Urinary bladder (tissue), 3 donors: ENCODE measurements at regions not wholly inside any gene's neighbourhood (a gene's known extent, or its start where the extent isn't known, plus 50 kb on each side); places are given as distances from the start of the nearest gene placed in this dataset.
"Not testable (repeated sequence)": the region's sequence is repeated elsewhere in the genome, so short reads cannot be mapped to it uniquely, and the experiment has no call there.

ENCODE experiments used
- DNase-seq: peaks from one replicate; pipeline ENCODE4 v3.0.0-alpha.2; 2015; ENCODE audit errors: extremely low spot score
- H3K27ac ChIP-seq: one replicate; pipeline ENCODE4 v1.5.1; 2013; ENCODE audit warnings: low read depth, mild to moderate bottlenecking, moderate library complexity
- H3K36me3 ChIP-seq: one replicate; pipeline ENCODE4 v1.6.1; 2013; ENCODE audit warnings: mild to moderate bottlenecking, moderate library complexity; ENCODE audit not compliant: insufficient read depth
- H3K4me1 ChIP-seq: one replicate; pipeline ENCODE4 v1.6.1; 2013; ENCODE audit warnings: mild to moderate bottlenecking, moderate library complexity; ENCODE audit not compliant: insufficient read depth
- H3K4me3 ChIP-seq: one replicate; pipeline ENCODE4 v1.5.1; 2013; ENCODE audit warnings: low read depth, low read length
- WGBS: extraction: QIAGEN DNeasy Blood & Tissue Kit; methylation state at CpG from one replicate; pipeline ENCODE4 v1.1.7; 2013; 5-methylcytosine and 5-hydroxymethylcytosine counted together
- donor health status: healthy with polysubstance abuse.
- donor health status: healthy.

DNA sequence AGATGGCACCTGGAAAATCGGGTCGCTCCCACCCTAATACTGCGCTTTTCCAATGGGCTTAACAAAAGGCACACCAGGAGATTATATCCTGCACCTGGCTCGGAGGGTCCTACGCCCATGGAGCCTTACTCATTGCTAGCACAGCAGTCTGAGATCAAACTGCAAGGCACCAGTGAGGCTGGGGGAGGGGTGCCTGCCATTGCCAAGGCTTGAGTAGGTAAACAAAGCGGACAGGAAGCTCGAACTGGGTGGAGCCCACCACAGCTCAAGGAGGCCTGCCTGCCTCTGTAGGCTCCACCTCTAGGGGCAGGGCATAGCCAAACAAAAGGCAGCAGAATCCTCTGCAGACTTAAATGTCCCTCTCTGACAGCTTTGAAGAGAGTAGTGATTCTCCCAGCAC, 814.8 kb downstream of the SEMA5A start:
- DNase-seq, H3K27ac ChIP-seq, H3K4me3 ChIP-seq, H3K4me1 ChIP-seq, H3K36me3 ChIP-seq: not testable (repeated sequence)
- 94% methylated on average over 7 of the region's 7 CpGs for WGBS

DNA sequence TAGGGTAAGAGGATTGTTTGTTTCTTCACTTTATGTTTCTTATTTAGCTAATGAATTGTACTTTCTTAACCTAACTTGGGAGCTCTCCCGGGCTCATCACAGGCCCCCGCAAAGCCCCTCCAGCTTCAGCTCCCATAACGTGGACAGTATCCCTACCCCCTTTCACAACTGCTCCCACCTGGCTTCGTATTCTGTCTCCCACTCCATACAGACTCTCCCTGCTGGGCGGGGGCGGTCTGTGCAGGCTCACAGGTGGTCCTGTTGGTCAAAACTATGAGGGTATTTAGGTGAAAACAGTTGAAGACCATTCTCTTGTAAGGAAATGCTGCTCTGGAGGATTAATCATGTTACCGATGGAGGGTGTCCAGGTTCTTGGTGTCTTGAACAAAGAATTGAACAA, 805.3 kb downstream of the SEMA5A start:
- no peak overlapping the region for H3K4me3 ChIP-seq
- H3K4me1 ChIP-seq: no peaks in the 10 kb centered on the region
- no peak for DNase-seq
- no peaks in the 10 kb centered on the region for H3K36me3 ChIP-seq
- no peak overlapping the region for H3K27ac ChIP-seq
- 83% methylated on average over 7 of the region's 7 CpGs for WGBS

DNA sequence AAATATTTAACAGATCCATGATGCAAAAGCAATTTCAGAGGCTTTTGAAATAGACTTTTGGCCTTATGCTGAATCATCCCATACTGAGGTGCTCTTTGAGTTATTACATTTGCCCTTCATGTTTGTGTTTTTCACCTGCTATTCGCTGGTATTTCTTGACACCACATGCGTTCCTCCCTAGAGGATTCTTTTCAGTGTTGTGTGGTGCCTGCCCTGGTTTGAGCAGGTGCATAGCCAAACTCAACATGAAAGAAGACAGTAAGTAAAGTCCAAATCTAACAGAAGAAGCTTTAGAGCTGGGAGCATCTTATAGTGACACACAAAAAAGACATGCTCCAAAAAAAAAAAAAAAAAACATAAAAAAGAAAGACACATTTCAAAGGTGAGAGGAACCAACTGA, 796.3 kb downstream of the SEMA5A start:
- no peaks in the 10 kb centered on the region for H3K36me3 ChIP-seq
- WGBS: 96% methylated on average over 2 of the region's 2 CpGs
- no peak for DNase-seq
- no peak overlapping the region for H3K27ac ChIP-seq
- H3K4me1 ChIP-seq: no peaks in the 10 kb centered on the region
- no peak overlapping the region for H3K4me3 ChIP-seq

DNA sequence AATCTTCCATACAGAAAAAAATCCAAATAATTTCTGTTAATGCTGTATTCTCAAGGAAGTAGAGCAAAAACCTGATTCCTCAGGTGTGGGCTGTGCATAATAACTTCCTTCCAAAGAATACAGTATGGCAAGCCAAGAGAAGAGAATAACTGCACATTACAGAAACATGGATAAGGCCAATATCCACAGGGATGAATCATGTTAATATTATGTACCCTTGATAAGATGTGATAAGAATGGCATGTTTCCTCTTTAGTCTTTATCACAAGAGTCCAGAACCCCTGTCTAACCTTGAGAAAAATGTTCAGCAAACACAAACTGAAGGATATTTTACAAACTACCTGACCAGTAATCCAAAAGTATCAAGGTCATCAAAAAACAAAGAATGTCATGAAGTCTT, 795.8 kb downstream of the SEMA5A start:
- Histone ChIP-seq H3K4me3 (no peak overlapping the region), H3K27ac (no peak overlapping the region), H3K4me1 (no peaks in the 10 kb centered on the region), H3K36me3 (no peaks in the 10 kb centered on the region)
- no peak for DNase-seq

DNA sequence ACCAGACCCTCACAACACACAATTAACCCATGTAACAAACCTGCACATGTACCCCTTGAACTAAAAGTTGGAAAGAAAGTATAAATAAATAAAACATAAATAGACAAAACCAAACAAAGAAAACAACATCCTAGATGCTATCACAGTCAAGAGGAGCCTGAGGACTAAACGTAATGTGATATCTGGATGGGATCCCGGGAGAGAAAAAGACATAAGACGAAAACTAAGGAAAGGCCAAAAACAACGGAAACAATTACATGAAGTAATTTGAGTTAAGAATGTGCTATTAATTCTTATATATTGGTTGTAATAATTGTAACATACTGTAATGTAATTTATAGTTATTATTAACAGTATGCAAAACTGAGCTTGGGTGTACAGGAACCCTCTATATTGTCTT, 793.9 kb downstream of the SEMA5A start:
- H3K4me1 ChIP-seq: no peaks in the 10 kb centered on the region
- no peak for DNase-seq
- 67% methylated on average over 4 of the region's 4 CpGs for WGBS
- H3K27ac ChIP-seq: no peak overlapping the region
- no peaks in the 10 kb centered on the region for H3K36me3 ChIP-seq
- no peak overlapping the region for H3K4me3 ChIP-seq

DNA sequence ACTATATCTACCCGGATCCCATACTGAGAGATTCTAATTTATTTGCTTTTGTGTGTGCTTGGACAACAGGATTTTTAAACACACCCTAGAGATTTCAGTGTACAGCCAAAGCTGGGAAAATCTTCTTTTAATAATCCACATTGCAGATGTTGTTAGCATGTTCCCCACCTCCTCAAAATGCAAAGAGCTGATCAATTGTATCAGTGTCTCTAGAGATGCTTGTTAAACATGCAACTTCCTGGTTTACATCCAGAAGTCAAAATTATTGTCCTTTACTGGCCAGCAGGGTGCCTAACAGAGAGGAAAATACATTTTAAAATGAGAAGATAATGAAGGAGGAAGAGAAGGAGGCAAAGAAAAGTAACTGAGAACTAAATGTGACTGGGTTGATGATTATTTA, 793.3 kb downstream of the SEMA5A start:
- H3K27ac ChIP-seq: no peak overlapping the region
- DNase-seq: no peak
- H3K4me1 ChIP-seq: no peaks in the 10 kb centered on the region
- no peaks in the 10 kb centered on the region for H3K36me3 ChIP-seq
- 64% methylated on average over 1 of the region's 1 CpG for WGBS
- H3K4me3 ChIP-seq: no peak overlapping the region

DNA sequence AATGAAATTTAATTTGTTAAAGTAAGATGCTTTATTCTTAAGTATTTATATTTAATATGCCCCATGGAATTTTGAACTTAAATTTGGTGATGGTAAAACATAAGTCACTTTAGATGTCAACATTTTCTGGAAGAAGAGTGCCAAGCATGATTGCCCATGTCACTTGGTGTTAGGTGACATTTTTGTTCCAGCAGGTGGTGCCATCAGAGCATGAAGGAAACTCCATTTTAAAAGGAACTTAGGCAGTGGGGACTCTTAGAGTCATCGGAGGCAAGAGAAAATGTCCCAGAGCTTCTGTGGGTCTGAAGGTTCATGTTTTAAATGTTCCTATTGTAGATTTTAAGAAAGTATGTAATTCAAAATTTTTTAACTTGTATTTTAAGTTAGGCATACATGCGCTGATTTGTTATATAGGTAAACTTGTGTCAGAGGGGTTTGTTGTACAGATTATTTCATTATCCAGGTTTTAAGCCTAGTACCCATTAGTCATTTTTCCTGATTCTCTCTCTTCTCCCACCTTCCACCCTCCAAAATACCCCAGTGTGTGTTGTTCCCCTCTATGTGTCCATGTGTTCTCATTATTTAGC, 789.3 kb downstream of the SEMA5A start:
- H3K36me3 ChIP-seq: no peaks in the 10 kb centered on the region
- H3K4me3 ChIP-seq: no peak overlapping the region
- H3K27ac ChIP-seq: no peak overlapping the region
- no peaks in the 10 kb centered on the region for H3K4me1 ChIP-seq
- no peak for DNase-seq
- WGBS: 42% methylated on average over 2 of the region's 2 CpGs

DNA sequence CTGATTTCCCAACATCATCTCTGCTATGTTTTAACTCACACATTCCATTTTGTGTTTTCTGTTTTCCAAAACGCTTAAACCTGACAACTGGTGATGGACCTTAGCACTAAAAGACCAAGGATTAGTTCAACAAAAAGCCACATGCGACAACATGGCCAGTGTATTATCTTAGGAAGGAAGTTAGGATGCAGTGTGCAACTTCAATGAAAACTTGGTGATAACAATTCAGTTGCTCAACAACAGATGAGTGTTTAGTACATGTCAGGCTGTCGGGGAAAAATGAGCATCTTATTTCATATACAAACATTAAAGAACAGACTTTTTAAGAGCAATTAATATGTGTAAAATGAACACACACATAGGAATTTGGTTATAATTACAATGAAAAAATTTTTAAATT, 780.0 kb downstream of the SEMA5A start:
- no peak for DNase-seq
- no peak overlapping the region for H3K4me3 ChIP-seq
- H3K36me3 ChIP-seq: no peaks in the 10 kb centered on the region
- H3K27ac ChIP-seq: no peak overlapping the region
- 62% methylated on average over 3 of the region's 3 CpGs for whole genome bisulfite sequencing
- no peaks in the 10 kb centered on the region for H3K4me1 ChIP-seq

DNA sequence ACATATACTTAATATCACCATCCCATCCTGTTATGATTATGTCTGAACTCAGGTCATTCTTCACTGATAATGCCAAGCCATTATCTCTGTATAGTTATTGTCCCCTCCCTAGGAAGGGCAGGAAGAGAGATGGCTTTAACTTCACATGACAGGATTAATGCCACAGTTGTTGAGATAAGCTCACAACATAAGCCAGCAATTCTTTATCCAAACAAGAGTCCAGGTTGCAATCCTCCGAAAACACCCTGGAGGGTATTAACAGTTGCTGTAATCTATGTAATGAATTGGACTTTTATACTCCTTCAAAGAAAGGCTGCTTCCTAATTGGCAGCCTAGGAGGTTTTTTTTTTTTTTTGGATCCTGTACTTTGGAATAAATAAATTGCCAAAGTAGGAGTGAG, 779.4 kb downstream of the SEMA5A start:
- no peaks in the 10 kb centered on the region for H3K36me3 ChIP-seq
- DNase-seq: no peak
- H3K27ac ChIP-seq: no peak overlapping the region
- 54% methylated on average over 1 of the region's 1 CpG for WGBS
- no peaks in the 10 kb centered on the region for H3K4me1 ChIP-seq
- H3K4me3 ChIP-seq: no peak overlapping the region

DNA sequence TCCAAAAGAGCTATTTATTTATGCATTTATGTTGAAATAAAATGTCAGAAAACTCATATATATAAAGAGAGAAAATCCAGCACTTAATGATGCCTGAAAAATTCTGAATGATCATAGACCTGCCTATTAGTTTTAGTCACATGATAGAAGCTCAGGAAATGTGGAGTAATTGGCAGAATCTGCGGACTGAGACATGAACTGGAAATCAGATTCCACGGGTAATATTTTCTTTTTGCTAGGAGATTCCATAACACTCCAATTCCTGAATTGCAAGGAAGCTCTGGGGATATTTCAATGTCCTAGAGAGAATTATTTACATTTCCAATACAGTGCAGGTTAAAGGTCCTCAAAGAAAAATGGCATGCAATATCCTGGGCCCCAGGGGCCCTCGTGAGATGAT, 778.8 kb downstream of the SEMA5A start:
- Histone ChIP-seq H3K4me3 (no peak overlapping the region), H3K36me3 (no peaks in the 10 kb centered on the region), H3K4me1 (no peaks in the 10 kb centered on the region), H3K27ac (no peak overlapping the region)
- no peak for DNase-seq
- WGBS: 81% methylated on average over 3 of the region's 3 CpGs

DNA sequence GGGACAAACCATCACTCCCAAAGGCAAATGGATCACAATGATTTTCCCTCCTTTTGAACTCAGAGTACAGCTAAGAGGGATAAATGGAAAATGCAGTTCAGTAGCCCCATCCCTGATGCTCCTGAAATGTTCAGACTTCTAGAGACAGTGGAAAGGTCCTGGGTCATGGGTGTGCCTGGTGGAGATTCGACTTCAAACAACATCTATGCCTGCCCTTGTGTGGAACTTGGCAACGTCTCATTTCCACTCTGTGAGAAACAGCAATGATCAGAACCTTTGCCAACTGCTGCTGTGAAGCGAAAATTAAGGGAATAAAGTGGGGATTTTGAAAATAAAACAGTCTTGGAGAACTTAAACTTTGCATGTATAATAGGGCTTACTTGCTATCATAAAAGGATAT, 778.1 kb downstream of the SEMA5A start:
- no peak overlapping the region for H3K27ac ChIP-seq
- no peak for DNase-seq
- H3K4me3 ChIP-seq: no peak overlapping the region
- no peaks in the 10 kb centered on the region for H3K4me1 ChIP-seq
- H3K36me3 ChIP-seq: no peaks in the 10 kb centered on the region
- 50% methylated on average over 3 of the region's 3 CpGs for WGBS

DNA sequence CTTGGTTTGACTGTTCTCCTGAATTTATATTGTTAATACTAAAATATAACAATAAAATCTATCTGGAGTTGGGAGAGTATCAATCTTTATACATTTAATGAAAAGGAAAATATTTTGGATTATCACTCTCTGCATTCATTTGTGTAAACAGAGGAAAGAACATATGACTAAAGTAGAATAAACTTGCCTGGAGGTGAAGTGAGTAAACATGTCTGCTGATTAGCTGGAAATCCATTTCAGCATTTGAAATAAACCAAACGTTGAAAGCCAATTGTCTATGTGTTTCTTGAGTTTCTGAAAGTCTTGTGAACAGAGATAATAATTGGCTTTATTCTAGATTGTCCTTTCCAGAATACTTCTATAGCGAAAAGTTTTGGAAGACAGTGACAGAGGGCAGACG, 776.2 kb downstream of the SEMA5A start:
- no peak for DNase-seq
- Histone ChIP-seq H3K27ac (no peak overlapping the region), H3K4me1 (no peaks in the 10 kb centered on the region), H3K4me3 (no peak overlapping the region), H3K36me3 (no peaks in the 10 kb centered on the region)
- 51% methylated on average over 3 of the region's 3 CpGs for WGBS

DNA sequence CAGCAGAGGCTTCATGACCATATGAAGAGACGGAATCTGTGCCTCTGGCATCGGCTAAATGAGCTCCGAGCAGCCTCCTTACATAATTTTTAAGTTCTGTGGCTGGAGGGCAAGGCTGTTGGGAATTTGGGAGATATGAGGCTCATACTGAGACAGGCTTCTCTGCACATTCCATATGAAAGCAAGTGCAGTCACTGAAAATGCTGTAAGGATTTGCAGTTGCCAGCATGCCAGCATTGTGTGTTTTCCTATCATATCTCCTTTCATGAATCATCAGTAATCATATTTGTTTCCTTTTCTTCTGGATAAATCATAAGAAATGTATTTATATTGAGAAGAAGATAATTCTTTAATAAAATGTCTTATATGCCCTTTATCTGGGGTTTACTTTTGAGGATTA, 775.4 kb downstream of the SEMA5A start:
- H3K4me3 ChIP-seq: no peak overlapping the region
- H3K36me3 ChIP-seq: no peaks in the 10 kb centered on the region
- H3K4me1 ChIP-seq: no peaks in the 10 kb centered on the region
- WGBS: 56% methylated on average over 3 of the region's 3 CpGs
- no peak for DNase-seq
- H3K27ac ChIP-seq: no peak overlapping the region

DNA sequence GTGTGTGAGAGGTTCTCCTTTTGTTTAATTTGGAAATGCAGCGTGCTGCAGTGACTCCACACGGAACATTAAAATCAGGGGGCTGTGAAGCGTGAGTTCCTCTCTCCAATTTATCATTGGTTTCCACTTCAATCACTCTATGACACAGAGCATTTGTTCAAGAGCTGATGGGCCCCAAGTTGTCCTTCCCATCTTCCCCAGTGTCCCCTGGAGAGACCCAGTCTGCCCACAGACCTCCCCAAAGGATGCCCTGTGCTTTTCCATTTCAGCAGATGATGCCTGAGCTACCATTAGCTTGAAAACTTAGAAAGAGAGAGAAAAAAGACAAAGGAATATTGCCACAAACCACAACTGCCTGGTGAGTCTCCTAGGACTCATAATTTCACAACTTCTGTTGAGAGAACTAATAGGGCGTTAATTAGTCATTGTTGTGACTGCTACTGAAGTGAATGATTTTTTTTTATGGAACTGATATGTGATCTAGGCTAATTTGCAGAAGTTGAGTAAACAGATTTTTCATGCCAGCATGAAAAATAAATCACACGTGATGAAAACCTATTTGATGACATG, 772.7 kb downstream of the SEMA5A start:
- DNase-seq: no peak
- H3K36me3 ChIP-seq: no peaks in the 10 kb centered on the region
- no peaks in the 10 kb centered on the region for H3K4me1 ChIP-seq
- H3K4me3 ChIP-seq: no peak overlapping the region
- 83% methylated on average over 5 of the region's 5 CpGs for WGBS
- H3K27ac ChIP-seq: no peak overlapping the region

DNA sequence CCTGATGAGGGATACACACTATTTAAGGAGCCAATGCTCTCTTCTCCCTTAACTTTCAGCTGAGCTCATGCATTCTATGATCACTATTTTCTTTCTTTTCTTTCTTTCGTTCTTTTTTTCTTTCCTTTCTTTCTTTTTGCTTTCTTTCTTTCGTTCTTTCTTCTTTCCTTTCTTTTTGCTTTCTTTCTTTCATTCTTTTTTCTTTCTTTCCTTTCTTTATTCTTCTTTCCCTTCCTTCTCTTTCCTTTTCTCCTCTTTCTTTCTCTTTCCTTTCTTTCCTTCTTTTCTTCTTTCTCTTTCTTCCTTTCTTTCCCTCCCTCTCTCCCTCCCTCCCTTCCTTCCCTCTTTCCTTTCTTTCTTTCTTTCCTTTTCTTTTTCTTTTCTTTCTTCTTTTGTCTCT, 761.2 kb downstream of the SEMA5A start:
- no peaks in the 10 kb centered on the region for H3K4me1 ChIP-seq
- 87% methylated on average over 2 of the region's 2 CpGs for WGBS
- no peak for DNase-seq
- no peak overlapping the region for H3K4me3 ChIP-seq
- H3K36me3 ChIP-seq: no peaks in the 10 kb centered on the region
- no peak overlapping the region for H3K27ac ChIP-seq
